GM21447 (cell line): ENCODE measurements at regions not wholly inside any gene's neighbourhood (a gene's known extent, or its start where the extent isn't known, plus 50 kb on each side); places are given as distances from the start of the nearest gene placed in this dataset.

Experiments used
- ATAC-seq: cut with Tn5 transposase; IDR thresholded peaks from one replicate; pipeline ENCODE4 v1.9.1; 2021; ENCODE audit not compliant: unreplicated experiment

- ATAC-seq: no peak
Observed at GRCh38 chr10:4590807-4591206, 235.2 kb upstream of the AKR1E2 start.

DNA sequence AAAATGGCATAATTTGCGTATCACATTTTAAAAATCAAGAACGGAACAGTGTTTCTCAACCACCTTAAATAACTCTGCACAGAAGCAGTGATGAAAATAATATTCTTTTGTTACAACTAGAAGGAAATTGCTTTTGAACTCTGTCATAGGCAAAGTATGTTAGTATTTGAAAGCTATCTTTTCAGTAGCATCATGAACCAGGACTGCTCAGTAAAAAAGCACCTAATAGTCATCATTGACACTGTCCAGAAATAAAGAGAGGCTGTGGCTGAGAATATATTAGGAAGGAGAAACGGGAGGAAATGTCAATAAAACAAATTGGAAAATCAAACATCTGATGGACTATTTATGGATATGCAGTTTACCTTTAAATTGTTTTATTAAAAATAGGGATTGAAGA is 237.2 kb upstream of the AKR1E2 start:
- no peak for ATAC-seq

DNA sequence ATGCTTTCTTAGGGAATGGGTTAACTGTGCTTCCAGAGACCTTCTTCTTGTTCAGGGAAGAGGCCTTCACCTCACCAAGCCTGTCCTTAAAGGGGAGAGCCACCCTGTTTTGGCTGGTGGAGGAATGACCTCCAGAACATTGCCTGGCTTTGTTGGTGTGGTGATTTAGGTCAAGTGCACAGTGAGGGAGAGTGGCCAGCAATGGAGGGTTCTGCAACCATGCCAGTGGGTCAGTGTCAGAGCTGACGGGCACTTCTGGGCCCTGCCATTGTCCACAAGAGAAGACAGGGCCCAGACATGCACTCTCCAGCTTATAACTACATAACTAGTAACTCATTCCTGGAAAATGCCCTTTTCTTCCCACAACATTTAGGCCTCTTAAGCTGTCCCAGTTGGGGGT is 238.5 kb upstream of the AKR1E2 start:
- no peak for ATAC-seq

GRCh38 chr10:4586776-4587175 is 239.2 kb upstream of the AKR1E2 start:
- ATAC-seq: no peak

GRCh38 chr10:4581929-4582328 is 244.1 kb upstream of the AKR1E2 start:
- ATAC-seq: no peak

DNA sequence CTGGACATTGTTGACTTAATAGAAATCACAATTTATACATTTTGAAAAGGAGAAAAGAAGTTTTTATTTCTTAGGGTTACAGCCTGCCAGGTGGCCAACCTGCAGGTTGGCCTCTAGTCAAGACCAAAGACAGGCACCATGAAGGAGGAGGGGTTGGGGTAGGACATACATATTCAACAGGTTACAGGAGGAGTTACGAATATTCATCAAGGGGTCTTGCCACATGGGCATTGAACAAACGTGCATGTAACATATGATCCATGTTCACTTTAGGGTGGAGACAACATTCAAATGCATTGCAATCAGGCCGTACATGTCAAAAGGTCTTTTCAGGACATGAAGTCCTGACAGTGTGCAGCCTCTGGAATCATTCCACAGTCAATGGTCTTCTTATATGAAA is 246.2 kb upstream of the AKR1E2 start:
- no peak for ATAC-seq

GRCh38 chr10:4576206-4576605 is 249.8 kb upstream of the AKR1E2 start:
- no peak for ATAC-seq

DNA sequence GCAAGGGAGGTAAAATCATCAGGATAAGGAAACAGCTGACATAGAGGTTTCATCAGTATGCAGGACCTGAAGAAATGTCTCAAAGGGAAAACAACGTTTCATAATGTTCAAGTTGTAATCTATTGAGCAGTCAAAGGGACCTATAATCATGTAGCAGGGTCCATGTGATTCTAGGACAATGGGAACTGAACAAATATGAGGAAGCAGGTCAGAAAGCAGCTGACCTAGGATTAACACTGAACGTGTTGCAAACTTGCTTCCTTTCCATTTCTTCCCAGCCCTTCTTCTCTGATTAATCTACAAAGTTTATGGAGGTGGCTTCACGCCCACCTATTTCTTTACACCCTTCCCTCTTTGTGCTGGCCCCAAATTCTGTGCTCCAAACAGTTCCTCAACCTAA is 256.9 kb upstream of the AKR1E2 start:
- no peak for ATAC-seq

DNA sequence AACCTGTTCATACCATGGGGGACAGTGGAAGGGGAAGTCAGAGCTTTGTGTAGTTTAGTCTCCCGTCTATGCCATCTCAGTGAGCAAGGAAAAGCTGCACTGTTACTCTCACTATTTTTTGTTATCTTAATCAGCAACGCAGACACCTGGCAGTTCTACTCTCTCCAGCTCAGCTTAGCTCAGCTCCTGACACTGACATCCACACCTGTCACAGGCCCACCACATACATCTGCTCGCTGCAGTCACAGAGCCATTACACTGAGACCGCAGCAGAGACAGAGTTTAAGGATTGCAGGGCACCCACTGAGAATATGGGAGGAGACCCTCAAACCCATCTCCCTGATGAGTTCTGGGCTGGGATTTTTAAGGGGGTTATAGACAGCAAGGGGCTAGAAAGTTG is 257.3 kb upstream of the AKR1E2 start:
- ATAC-seq: no peak

- no peak for ATAC-seq
Observed at GRCh38 chr10:4568086-4568485, 257.9 kb upstream of the AKR1E2 start.

DNA sequence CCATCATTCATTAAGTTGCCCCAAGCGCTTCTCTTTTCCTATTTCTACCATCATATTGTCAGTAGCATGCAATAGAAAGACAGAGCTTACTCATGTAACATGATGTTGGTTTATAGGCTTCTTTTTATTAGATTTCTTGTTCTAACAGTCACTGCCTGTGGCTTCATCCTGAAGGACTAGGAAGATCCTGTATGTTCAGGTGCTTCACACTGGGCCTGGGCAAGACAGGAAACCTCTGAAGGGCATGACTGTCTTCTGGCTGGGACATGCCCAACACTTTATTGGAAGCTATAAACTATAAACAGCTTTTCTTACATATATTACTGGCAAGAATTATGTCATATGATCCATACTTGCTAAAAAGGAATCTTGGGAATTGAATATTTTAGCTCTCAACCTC is 258.4 kb upstream of the AKR1E2 start:
- ATAC-seq: no peak

DNA sequence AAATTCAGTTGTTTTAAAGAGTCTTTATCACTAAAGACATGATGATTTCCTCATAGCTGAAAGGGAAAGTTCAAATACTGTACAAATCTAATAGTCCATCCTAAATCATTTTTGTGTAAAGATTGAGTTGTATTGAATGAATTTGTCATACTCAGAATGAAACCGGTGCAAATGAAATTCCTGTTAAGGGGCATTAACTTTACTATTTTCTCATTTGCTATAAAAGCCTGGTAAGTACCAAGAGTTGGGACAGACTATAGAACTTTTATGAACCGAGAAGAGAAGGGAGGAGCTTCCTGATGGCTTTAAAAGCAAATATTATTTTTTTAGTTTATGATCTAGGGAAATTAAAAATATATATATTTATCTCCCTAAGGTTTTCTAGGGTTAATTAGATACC is 260.0 kb upstream of the AKR1E2 start:
- no peak for ATAC-seq

DNA sequence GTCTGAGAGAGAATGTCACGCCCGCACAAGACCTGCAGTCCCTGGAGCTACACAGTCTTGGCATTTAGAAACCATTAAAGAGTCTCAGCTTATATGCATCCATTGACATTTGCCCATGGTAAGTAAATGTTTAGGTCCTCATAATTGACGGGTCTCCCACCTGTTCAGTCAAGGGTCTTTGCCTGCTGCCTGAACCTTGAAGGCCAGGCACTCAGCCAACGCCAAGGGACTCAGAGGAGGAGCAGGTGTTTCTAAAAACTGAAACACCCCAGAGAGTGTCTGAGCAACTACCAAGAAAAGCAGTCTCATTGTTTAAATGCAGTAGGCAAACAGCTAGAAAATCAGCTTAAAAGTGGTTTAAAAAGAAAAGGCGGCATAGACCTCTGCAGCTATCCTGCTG is 264.7 kb upstream of the AKR1E2 start:
- ATAC-seq: no peak

DNA sequence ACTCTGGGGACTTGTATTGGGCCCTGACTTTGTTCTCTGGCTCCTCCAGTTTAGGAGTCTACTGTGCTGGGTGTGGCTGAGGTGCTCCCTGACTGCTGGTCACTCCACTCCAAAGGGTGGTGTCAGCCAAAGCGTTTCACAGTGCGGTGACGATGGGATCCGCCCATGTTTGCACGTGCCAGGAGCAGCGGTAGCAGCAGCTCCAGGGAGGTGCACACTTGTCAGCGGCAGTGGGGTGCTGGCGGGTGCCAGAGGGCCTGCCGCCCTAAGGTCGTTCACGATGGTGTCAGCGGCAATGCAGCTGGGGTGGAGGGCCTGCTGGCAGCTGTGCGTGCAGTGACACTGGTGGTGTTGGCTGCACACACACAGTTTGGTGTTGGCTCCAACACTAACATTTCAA is 268.5 kb upstream of the AKR1E2 start:
- ATAC-seq: no peak

- no peak for ATAC-seq
Observed at GRCh38 chr10:4556527-4556926, 269.5 kb upstream of the AKR1E2 start.

DNA sequence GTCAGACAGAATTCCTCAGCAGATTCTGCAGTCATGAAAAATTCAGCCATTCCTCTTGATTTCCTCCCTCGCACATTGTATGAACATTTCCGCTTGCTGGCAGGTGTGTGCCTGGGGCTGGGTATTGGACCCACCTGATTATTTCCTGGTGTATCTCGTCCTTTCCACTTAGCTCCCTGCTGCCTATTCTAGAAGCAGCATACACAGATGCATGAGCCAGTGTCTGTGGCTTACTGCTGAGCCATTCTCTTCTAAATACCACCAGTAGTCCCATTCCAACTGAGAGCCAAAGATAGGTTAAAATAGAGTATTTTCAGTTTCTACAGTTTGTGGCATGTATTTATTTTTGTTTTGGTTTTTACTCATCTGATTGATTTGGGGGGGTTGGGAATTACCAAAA is 270.1 kb upstream of the AKR1E2 start:
- no peak for ATAC-seq

DNA sequence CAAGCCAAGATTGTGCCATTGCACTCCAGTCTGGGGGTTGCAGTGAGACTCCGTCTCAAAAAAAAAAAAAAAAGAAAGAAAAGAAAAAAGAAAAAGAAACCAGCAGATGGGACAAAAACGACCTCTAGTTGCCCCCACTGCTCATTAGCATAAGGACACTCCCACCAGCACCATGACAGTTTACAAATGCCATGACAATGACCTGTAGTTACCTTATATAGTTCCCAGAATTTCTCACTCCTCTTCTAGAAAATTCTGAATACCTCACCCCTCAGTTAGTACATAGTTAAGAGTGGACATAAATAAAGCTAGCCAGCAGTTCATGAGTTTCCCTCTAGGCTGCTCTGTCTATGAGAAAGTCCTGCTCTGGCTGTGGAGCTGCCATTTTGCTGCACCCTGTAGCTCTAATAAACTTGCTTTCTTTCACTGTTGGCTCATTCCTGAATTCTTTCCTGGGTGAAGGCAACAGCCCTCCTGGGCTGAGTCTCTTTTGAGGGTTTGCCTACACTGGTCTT is 276.8 kb upstream of the AKR1E2 start:
- no peak for ATAC-seq

GRCh38 chr10:4546931-4547330 is 279.1 kb upstream of the AKR1E2 start:
- no peak for ATAC-seq

GRCh38 chr10:4546500-4546899 is 279.5 kb upstream of the AKR1E2 start:
- no peak for ATAC-seq

DNA sequence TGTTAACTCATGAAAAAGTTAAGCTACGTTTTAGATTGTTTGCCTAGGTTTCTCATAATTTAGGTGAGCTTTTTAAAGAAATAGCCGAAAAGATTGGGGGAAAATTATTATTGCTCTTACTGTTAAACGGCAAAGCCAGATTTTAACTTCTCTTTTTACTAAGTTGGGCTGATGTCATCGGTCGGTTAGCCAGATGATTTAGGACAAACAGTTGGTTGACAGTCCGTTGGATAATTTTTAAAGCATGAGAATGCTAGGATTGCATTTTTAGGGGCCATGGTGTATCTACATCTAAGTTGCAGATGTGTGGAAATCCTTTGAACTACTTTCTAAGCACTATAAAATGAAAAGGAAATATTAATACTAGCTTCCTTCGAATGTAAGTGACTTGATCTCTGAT is 280.9 kb upstream of the AKR1E2 start:
- no peak for ATAC-seq

- no peak for ATAC-seq
Observed at GRCh38 chr10:4543938-4544533, 282.0 kb upstream of the AKR1E2 start.

GRCh38 chr10:4541292-4541691 is 284.7 kb upstream of the AKR1E2 start:
- no peak for ATAC-seq

GRCh38 chr10:4538016-4538415 is 288.0 kb upstream of the AKR1E2 start:
- no peak for ATAC-seq

- no peak for ATAC-seq
Observed at GRCh38 chr10:4535521-4535920, 290.5 kb upstream of the AKR1E2 start.
